Stimulated activated naive B cell treated with anti-CD40 and anti-IgM and Interleukin-4, amounts not matched to agents 10 μg/mL and 1 μg/mL and 100 μg/mL, for 72 hours (primary cell): ENCODE measurements at regions not wholly inside any gene's neighbourhood (a gene's known extent, or its start where the extent isn't known, plus 50 kb on each side); places are given as distances from the start of the nearest gene placed in this dataset.

Experiments
- ATAC-seq, 2 donors: fragments of 150-1000 bp; cut with Tn5 transposase; replicated peaks; 2 replicates each; pipeline ENCODE4 v1.10.0; 2021; ENCODE audit warnings: moderate library complexity in 1 of 2
- DNase-seq: peaks from one replicate; pipeline ENCODE4 v3.0.0; 2021
- H3K27ac Mint-ChIP-seq: one replicate; pipeline ENCODE4 v1.8.0; 2022; ENCODE audit warnings: mild to moderate bottlenecking, mixed read lengths
- H3K27me3 Mint-ChIP-seq, 2 donors: one replicate each; pipeline ENCODE4 v1.8.0; 2022; ENCODE audit warnings: mixed read lengths in 2 of 2
- H3K36me3 Mint-ChIP-seq, 2 donors: one replicate each; pipeline ENCODE4 v1.8.0; 2022; ENCODE audit warnings: mixed read lengths in 2 of 2, mild to moderate bottlenecking in 1 of 2
- H3K4me1 Mint-ChIP-seq, 2 donors: one replicate each; pipeline ENCODE4 v1.8.0; 2022; ENCODE audit warnings: mixed read lengths in 2 of 2, mild to moderate bottlenecking in 1 of 2
- H3K4me3 Mint-ChIP-seq, 2 donors: one replicate each; pipeline ENCODE4 v1.8.0; 2022; ENCODE audit warnings: mild to moderate bottlenecking in 2 of 2, mixed read lengths in 2 of 2, moderate library complexity in 1 of 2
- H3K9me3 Mint-ChIP-seq, 2 donors: one replicate each; pipeline ENCODE4 v1.8.0; 2022; ENCODE audit warnings: mixed read lengths in 2 of 2, mild to moderate bottlenecking in 1 of 2

GRCh38 chr3:77967621-77968020 lies 927.7 kb downstream of the ROBO2 start:
- peaks cover 4 to 9% of the 10 kb centered on the region in 2 donors for H3K9me3 Mint-ChIP-seq
- H3K4me3 Mint-ChIP-seq = no peak overlapping the region

GRCh38 chr3:77976079-77976478 lies 936.2 kb downstream of the ROBO2 start:
- ATAC-seq = no peak
- Mint-ChIP-seq H3K4me3 (no peak overlapping the region), H3K27me3 (no peaks in the 10 kb centered on the region), H3K27ac (no peak overlapping the region), H3K4me1 (no peaks in the 10 kb centered on the region), H3K9me3 (peaks cover 2 to 8% of the 10 kb centered on the region in 2 donors), H3K36me3 (no peaks in the 10 kb centered on the region)
- DNase-seq = no peak

More at GRCh38 chr3:77967621-77968020, 927.7 kb downstream of the ROBO2 start:
- ATAC-seq = no peak
- DNase-seq = no peak
- Mint-ChIP-seq H3K27ac (no peak overlapping the region), H3K36me3 (no peaks in the 10 kb centered on the region), H3K27me3 (no peaks in the 10 kb centered on the region), H3K4me1 (no peaks in the 10 kb centered on the region)

GRCh38 chr3:78003090-78003489 lies 963.2 kb downstream of the ROBO2 start:
- no peak overlapping the region for H3K4me3 Mint-ChIP-seq
- no peak overlapping the region for H3K27ac Mint-ChIP-seq
- no peak for DNase-seq
- H3K4me1 Mint-ChIP-seq = no peaks in the 10 kb centered on the region
- H3K27me3 Mint-ChIP-seq = no peaks in the 10 kb centered on the region
- H3K9me3 Mint-ChIP-seq = peaks cover 9% of the 10 kb centered on the region in 2 donors
- no peaks in the 10 kb centered on the region for H3K36me3 Mint-ChIP-seq
- no peak for ATAC-seq

- H3K4me1 Mint-ChIP-seq = no peaks in the 10 kb centered on the region
- H3K27ac Mint-ChIP-seq = no peak overlapping the region
- no peaks in the 10 kb centered on the region for H3K27me3 Mint-ChIP-seq
- H3K4me3 Mint-ChIP-seq = no peak overlapping the region
- H3K9me3 Mint-ChIP-seq = peaks cover 9 to 13% of the 10 kb centered on the region in 2 donors
- DNase-seq = no peak
- H3K36me3 Mint-ChIP-seq = no peaks in the 10 kb centered on the region
- no peak for ATAC-seq
Observed at GRCh38 chr3:78004571-78004970, 964.7 kb downstream of the ROBO2 start.

GRCh38 chr3:78013653-78014052 lies 973.8 kb downstream of the ROBO2 start:
- no peak for ATAC-seq
- Mint-ChIP-seq H3K36me3 (no peaks in the 10 kb centered on the region), H3K27ac (no peak overlapping the region), H3K4me1 (no peaks in the 10 kb centered on the region), H3K4me3 (no peak overlapping the region), H3K9me3 (peaks cover 0 to 13% of the 10 kb centered on the region in 2 donors), H3K27me3 (no peaks in the 10 kb centered on the region)
- no peak for DNase-seq

- DNase-seq = no peak
- no peaks in the 10 kb centered on the region for H3K36me3 Mint-ChIP-seq
- H3K9me3 Mint-ChIP-seq = peaks cover 0 to 10% of the 10 kb centered on the region in 2 donors
- no peak overlapping the region for H3K27ac Mint-ChIP-seq
- H3K4me1 Mint-ChIP-seq = no peaks in the 10 kb centered on the region
- no peak overlapping the region for H3K4me3 Mint-ChIP-seq
- ATAC-seq = no peak
- no peaks in the 10 kb centered on the region for H3K27me3 Mint-ChIP-seq
Observed at GRCh38 chr3:78015856-78016255, 976.0 kb downstream of the ROBO2 start.

GRCh38 chr3:78021710-78022109 lies 981.8 kb downstream of the ROBO2 start:
- no peaks in the 10 kb centered on the region for H3K27me3 Mint-ChIP-seq
- no peak overlapping the region for H3K4me3 Mint-ChIP-seq
- no peaks in the 10 kb centered on the region for H3K36me3 Mint-ChIP-seq
- H3K4me1 Mint-ChIP-seq = no peaks in the 10 kb centered on the region
- DNase-seq = no peak
- H3K27ac Mint-ChIP-seq = no peak overlapping the region
- no peak for ATAC-seq
- peaks cover 0 to 6% of the 10 kb centered on the region in 2 donors for H3K9me3 Mint-ChIP-seq

GRCh38 chr3:78022232-78022631 lies 982.3 kb downstream of the ROBO2 start:
- peaks cover 0 to 5% of the 10 kb centered on the region in 2 donors for H3K9me3 Mint-ChIP-seq
- no peak overlapping the region for H3K27ac Mint-ChIP-seq
- H3K36me3 Mint-ChIP-seq = no peaks in the 10 kb centered on the region
- ATAC-seq (no peak), DNase-seq (no peak)
- H3K4me1 Mint-ChIP-seq = no peaks in the 10 kb centered on the region
- no peak overlapping the region for H3K4me3 Mint-ChIP-seq
- H3K27me3 Mint-ChIP-seq = no peaks in the 10 kb centered on the region

GRCh38 chr3:78023257-78023656 lies 983.4 kb downstream of the ROBO2 start:
- no peak overlapping the region for H3K4me3 Mint-ChIP-seq
- H3K27me3 Mint-ChIP-seq = no peaks in the 10 kb centered on the region
- H3K9me3 Mint-ChIP-seq = peaks cover 0 to 5% of the 10 kb centered on the region in 2 donors
- H3K27ac Mint-ChIP-seq = no peak overlapping the region
- no peak for ATAC-seq
- DNase-seq = no peak
- H3K36me3 Mint-ChIP-seq = no peaks in the 10 kb centered on the region
- no peaks in the 10 kb centered on the region for H3K4me1 Mint-ChIP-seq

- H3K4me3 Mint-ChIP-seq = no peak overlapping the region
- ATAC-seq (no peak), DNase-seq (no peak)
- peaks cover 0 to 1% of the 10 kb centered on the region in 2 donors for H3K9me3 Mint-ChIP-seq
- no peak overlapping the region for H3K27ac Mint-ChIP-seq
- no peaks in the 10 kb centered on the region for H3K27me3 Mint-ChIP-seq
- H3K4me1 Mint-ChIP-seq = no peaks in the 10 kb centered on the region
- no peaks in the 10 kb centered on the region for H3K36me3 Mint-ChIP-seq
Observed at GRCh38 chr3:78025916-78026315, 986.0 kb downstream of the ROBO2 start.

- no peaks in the 10 kb centered on the region for H3K27me3 Mint-ChIP-seq
- no peak for DNase-seq
- H3K27ac Mint-ChIP-seq = no peak overlapping the region
- peaks cover 0 to 1% of the 10 kb centered on the region in 2 donors for H3K9me3 Mint-ChIP-seq
- no peak overlapping the region for H3K4me3 Mint-ChIP-seq
- H3K36me3 Mint-ChIP-seq = no peaks in the 10 kb centered on the region
- no peaks in the 10 kb centered on the region for H3K4me1 Mint-ChIP-seq
- ATAC-seq = no peak
Observed at GRCh38 chr3:78026318-78026828, 986.5 kb downstream of the ROBO2 start.

GRCh38 chr3:78029775-78030174 lies 989.9 kb downstream of the ROBO2 start:
- no peak overlapping the region for H3K27ac Mint-ChIP-seq

GRCh38 chr3:78035131-78035641 lies 995.3 kb downstream of the ROBO2 start:
- peaks cover 3 to 5% of the 10 kb centered on the region in 2 donors for H3K9me3 Mint-ChIP-seq

More at GRCh38 chr3:78029775-78030174, 989.9 kb downstream of the ROBO2 start:
- Mint-ChIP-seq H3K9me3 (peaks cover 0 to 1% of the 10 kb centered on the region in 2 donors), H3K27me3 (no peaks in the 10 kb centered on the region), H3K4me1 (no peaks in the 10 kb centered on the region), H3K4me3 (no peak overlapping the region), H3K36me3 (no peaks in the 10 kb centered on the region)
- ATAC-seq = no peak
- no peak for DNase-seq

GRCh38 chr3:78041486-78041885 lies 1001.6 kb downstream of the ROBO2 start:
- no peaks in the 10 kb centered on the region for H3K4me1 Mint-ChIP-seq
- DNase-seq = no peak
- ATAC-seq = no peak
- peaks cover 0 to 2% of the 10 kb centered on the region in 2 donors for H3K9me3 Mint-ChIP-seq
- no peak overlapping the region for H3K27ac Mint-ChIP-seq
- no peaks in the 10 kb centered on the region for H3K36me3 Mint-ChIP-seq
- no peaks in the 10 kb centered on the region for H3K27me3 Mint-ChIP-seq
- no peak overlapping the region for H3K4me3 Mint-ChIP-seq

More at GRCh38 chr3:78035131-78035641, 995.3 kb downstream of the ROBO2 start:
- Mint-ChIP-seq H3K27me3 (no peaks in the 10 kb centered on the region), H3K4me3 (no peak overlapping the region), H3K4me1 (no peaks in the 10 kb centered on the region), H3K36me3 (no peaks in the 10 kb centered on the region), H3K27ac (no peak overlapping the region)
- ATAC-seq (no peak), DNase-seq (no peak)

GRCh38 chr3:78046566-78046965 lies 1006.7 kb downstream of the ROBO2 start:
- Mint-ChIP-seq H3K4me3 (no peak overlapping the region), H3K9me3 (no peaks in the 10 kb centered on the region), H3K36me3 (no peaks in the 10 kb centered on the region), H3K27me3 (no peaks in the 10 kb centered on the region), H3K27ac (no peak overlapping the region), H3K4me1 (no peaks in the 10 kb centered on the region)
- DNase-seq (no peak), ATAC-seq (no peak)
